HEK293T (cell line): ENCODE measurements at regions not wholly inside any gene's neighbourhood (a gene's known extent, or its start where the extent isn't known, plus 50 kb on each side); places are given as distances from the start of the nearest gene placed in this dataset.

Experiments
- ELF4 ChIP-seq: fragments of 450-650 bp; IDR thresholded peaks from 2 replicates; pipeline ENCODE4 v1.6.1; 2017; ENCODE audit warnings: antibody characterized with exemption
- FOXA1 ChIP-seq: fragments of 450-650 bp; IDR thresholded peaks from 2 replicates; pipeline ENCODE4 v1.6.1; 2016; ENCODE audit warnings: mild to moderate bottlenecking
- SP1 ChIP-seq: fragments of 450-650 bp; IDR thresholded peaks from 2 replicates; pipeline ENCODE4 v1.6.1; 2017
- SUZ12 ChIP-seq: fragments of 450-650 bp; IDR thresholded peaks from 2 replicates; pipeline ENCODE4 v1.6.1; 2016; ENCODE audit warnings: mild to moderate bottlenecking
- TARDBP ChIP-seq: fragments of 450-650 bp; IDR thresholded peaks from 2 replicates; pipeline ENCODE4 v1.6.1; 2016

- no peak for TF ChIP-seq FOXA1
- TF ChIP-seq SUZ12: no peak
- TF ChIP-seq ELF4: no peak
- no peak for TF ChIP-seq TARDBP
- TF ChIP-seq SP1: no peak
Observed at GRCh38 chr5:12358371-12359090, 454.3 kb upstream of the CTNND2 start.
